Naive thymus-derived CD4-positive, alpha-beta T cell (primary cell): ENCODE measurements at regions not wholly inside any gene's neighbourhood (a gene's known extent, or its start where the extent isn't known, plus 50 kb on each side); places are given as distances from the start of the nearest gene placed in this dataset.

Experiments used
- ATAC-seq: fragments of 150-1000 bp; cut with Tn5 transposase; 2 replicates; pipeline ENCODE4 v1.10.0; 2021; ENCODE audit warnings: mild to moderate bottlenecking, moderate library complexity
- CTCF ChIA-PET: fragments of 350-600 bp; sonication (Branson Sonifier 250); formaldehyde crosslinking; loops from one replicate; lab custom pipeline; 2021; ENCODE audit warnings: antibody characterized with exemption; lab: Charles Lee
- POLR2A ChIA-PET: fragments of 350-600 bp; sonication (Branson Sonifier 250); formaldehyde crosslinking; loops from one replicate; lab custom pipeline; 2021; ENCODE audit warnings: antibody characterized with exemption, inconsistent platforms; lab: Charles Lee
- DNase-seq, 9 donors: peaks; one replicate each; pipeline versions ENCODE4 v3.0.0 to v3.0.0-alpha.2; 2020 to 2022; ENCODE audit warnings: mixed read lengths in 1 of 9
- H3K27ac ChIP-seq: one replicate; pipeline ENCODE4 v1.7.0; 2013; ENCODE audit warnings: mild to moderate bottlenecking, low read depth, low read length, moderate library complexity
- H3K27me3 ChIP-seq, 2 donors: one replicate each; pipeline ENCODE4 v1.7.0; 2013; ENCODE audit warnings: low read length in 2 of 2, mild to moderate bottlenecking in 2 of 2, moderate library complexity in 2 of 2; ENCODE audit not compliant: control insufficient read depth in 2 of 2, insufficient read depth in 2 of 2
- H3K36me3 ChIP-seq, 3 experiments: 1 replicate in 2 of 3; 2 replicates in 1 of 3; pipeline ENCODE4 v1.7.0; 2013; ENCODE audit warnings: low read length in 3 of 3, mild to moderate bottlenecking in 3 of 3, moderate library complexity in 1 of 3; ENCODE audit not compliant: insufficient read depth in 3 of 3, control insufficient read depth in 2 of 3
- H3K4me1 ChIP-seq, 2 donors: one replicate each; pipeline ENCODE4 v1.7.0; 2013; ENCODE audit warnings: low read length in 2 of 2, mild to moderate bottlenecking in 2 of 2, moderate library complexity in 1 of 2; ENCODE audit not compliant: control insufficient read depth in 2 of 2, insufficient read depth in 2 of 2
- H3K4me3 ChIP-seq: 2 replicates; pipeline ENCODE4 v1.7.0; 2013; ENCODE audit warnings: mild to moderate bottlenecking, low read length
- H3K9me3 ChIP-seq, 3 experiments: 1 replicate in 2 of 3; 2 replicates in 1 of 3; pipeline ENCODE4 v1.7.0; 2013; ENCODE audit warnings: low read length in 3 of 3; ENCODE audit not compliant: control insufficient read depth in 2 of 3
- H3K27ac Mint-ChIP-seq, 9 donors: one replicate each; pipeline ENCODE4 v1.8.0; 2020 to 2022; ENCODE audit warnings: mixed read lengths in 9 of 9, mild to moderate bottlenecking in 8 of 9, moderate library complexity in 5 of 9, inconsistent platforms in 2 of 9
- H3K27me3 Mint-ChIP-seq, 5 donors: one replicate each; pipeline ENCODE4 v1.8.0; 2021 to 2022; ENCODE audit warnings: mixed read lengths in 5 of 5, mild to moderate bottlenecking in 1 of 5
- H3K36me3 Mint-ChIP-seq, 5 donors: one replicate each; pipeline ENCODE4 v1.8.0; 2020 to 2022; ENCODE audit warnings: mixed read lengths in 5 of 5, mild to moderate bottlenecking in 3 of 5, inconsistent platforms in 1 of 5
- H3K4me1 Mint-ChIP-seq, 7 donors: one replicate each; pipeline ENCODE4 v1.8.0; 2020 to 2022; ENCODE audit warnings: mixed read lengths in 7 of 7, mild to moderate bottlenecking in 3 of 7, inconsistent platforms in 1 of 7
- H3K4me3 Mint-ChIP-seq, 10 donors: one replicate each; pipeline ENCODE4 v1.8.0; 2020 to 2022; ENCODE audit warnings: mild to moderate bottlenecking in 10 of 10, mixed read lengths in 10 of 10, moderate library complexity in 6 of 10, inconsistent platforms in 2 of 10
- H3K9me3 Mint-ChIP-seq, 11 donors: one replicate each; pipeline ENCODE4 v1.8.0; 2020 to 2022; ENCODE audit warnings: mixed read lengths in 11 of 11, mild to moderate bottlenecking in 4 of 11, inconsistent platforms in 1 of 11, moderate library complexity in 1 of 11
- intact Hi-C, 2 donors: fragments of 100-400 bp; cut with micrococcal nuclease; formaldehyde crosslinking; loops; one replicate each; pipeline ENCODE4 v1.15.1; 2023

DNA sequence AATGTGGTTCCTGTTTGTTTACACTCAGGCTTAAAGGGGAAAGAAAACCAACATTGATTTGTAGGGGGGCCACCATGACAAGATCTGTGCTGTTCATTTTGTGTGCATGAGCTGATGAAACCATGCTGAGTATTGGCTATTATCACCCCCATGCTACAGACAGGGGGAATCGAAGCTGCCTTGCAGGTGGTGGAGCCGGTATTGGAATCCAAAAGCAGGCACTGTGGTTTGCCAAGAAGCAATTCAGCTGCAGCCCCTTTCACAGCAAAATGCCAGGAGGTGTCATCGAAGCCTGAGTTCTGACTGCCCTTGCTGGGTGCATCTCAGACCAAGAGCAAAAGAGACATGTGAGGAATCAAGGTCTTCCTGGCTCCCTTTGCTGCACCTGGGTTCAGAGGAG lies 221.9 kb downstream of the UXS1 start:
- Mint-ChIP-seq H3K36me3 (no peaks in the 10 kb centered on the region), H3K4me1 (peaks cover 12 to 86% (median 52%) of the 10 kb centered on the region in 7 donors), H3K4me3 (peak overlapping the region in 6 of 10 donors; percentile 26 to 42 (median 38)), H3K27ac (peak overlapping the region in 4 of 9 donors; percentile 48 to 60 (median 56)), H3K27me3 (peaks cover 0 to 2% (median 0%) of the 10 kb centered on the region in 5 donors), H3K9me3 (peaks cover 0 to 3% (median 0%) of the 10 kb centered on the region in 11 donors)
- ChIA-PET POLR2A (interaction anchor here (0.7 kb wide), 1 partner anchor 43 kb away, joined by 3 read pairs; no protein-coding TSS in a partner anchor), CTCF (interaction anchor here (0.8 kb wide), 1 partner anchor 112 kb away, joined by 4 read pairs; no protein-coding TSS in a partner anchor)
- ATAC-seq: no peak
- intact Hi-C loops: loop anchor here in 1 of 2 donors (5.0 kb wide), 1 partner anchor 85 kb away; no protein-coding TSS in a partner anchor
- no peaks in the 10 kb centered on the region for H3K27me3 ChIP-seq
- no peak overlapping the region for H3K27ac ChIP-seq
- H3K4me1 ChIP-seq: peaks cover 0 to 40% of the 10 kb centered on the region in 2 donors
- H3K9me3 ChIP-seq: no peaks in the 10 kb centered on the region
- DNase-seq: no peak
- no peaks in the 10 kb centered on the region for H3K36me3 ChIP-seq
- no peak overlapping the region for H3K4me3 ChIP-seq

GRCh38 chr2:105969552-105969951 lies 224.5 kb downstream of the UXS1 start:
- no peak for ATAC-seq
- H3K27me3 Mint-ChIP-seq: peaks cover 0 to 2% (median 0%) of the 10 kb centered on the region in 5 donors
- intact Hi-C loops: loop anchor here (2.0 to 5.0 kb wide), 2 partner anchors 33 to 393 kb away; no protein-coding TSS in a partner anchor
- H3K27me3 ChIP-seq: no peaks in the 10 kb centered on the region
- H3K27ac Mint-ChIP-seq: no peak overlapping the region
- H3K9me3 Mint-ChIP-seq: peaks cover 0 to 3% (median 0%) of the 10 kb centered on the region in 11 donors
- H3K4me3 Mint-ChIP-seq: no peak overlapping the region
- H3K4me3 ChIP-seq: no peak overlapping the region
- peaks cover 0 to 27% of the 10 kb centered on the region in 2 donors for H3K4me1 ChIP-seq
- ChIA-PET POLR2A (interaction anchor here (0.5 kb wide), 1 partner anchor 160 kb away, joined by 4 read pairs; no protein-coding TSS in a partner anchor), CTCF (no interaction called here)
- no peaks in the 10 kb centered on the region for H3K36me3 Mint-ChIP-seq
- H3K9me3 ChIP-seq: no peaks in the 10 kb centered on the region
- H3K27ac ChIP-seq: no peak overlapping the region
- peaks cover 8 to 61% (median 37%) of the 10 kb centered on the region in 7 donors for H3K4me1 Mint-ChIP-seq
- no peak for DNase-seq
- H3K36me3 ChIP-seq: no peaks in the 10 kb centered on the region

- Histone ChIP-seq H3K4me1 (no peaks in the 10 kb centered on the region), H3K9me3 (no peaks in the 10 kb centered on the region), H3K27ac (no peak overlapping the region), H3K36me3 (no peaks in the 10 kb centered on the region), H3K27me3 (no peaks in the 10 kb centered on the region), H3K4me3 (no peak overlapping the region)
- ChIA-PET CTCF (no interaction called here), POLR2A (interaction anchor here (1.2 kb wide), 1 partner anchor 18 kb away, joined by 3 read pairs; no protein-coding TSS in a partner anchor)
- Mint-ChIP-seq H3K27me3 (peaks cover 0 to 8% (median 0%) of the 10 kb centered on the region in 5 donors), H3K4me3 (no peak overlapping the region), H3K4me1 (peaks cover 0 to 33% (median 18%) of the 10 kb centered on the region in 7 donors), H3K9me3 (peaks cover 0 to 4% (median 2%) of the 10 kb centered on the region in 11 donors), H3K27ac (peak overlapping the region in 1 of 9 donors; percentile 2), H3K36me3 (no peaks in the 10 kb centered on the region)
- DNase-seq: no peak
- intact Hi-C loops: no loop called here
- no peak for ATAC-seq
Measured at GRCh38 chr2:105962221-105962620, 217.5 kb downstream of the NCK2 start.

DNA sequence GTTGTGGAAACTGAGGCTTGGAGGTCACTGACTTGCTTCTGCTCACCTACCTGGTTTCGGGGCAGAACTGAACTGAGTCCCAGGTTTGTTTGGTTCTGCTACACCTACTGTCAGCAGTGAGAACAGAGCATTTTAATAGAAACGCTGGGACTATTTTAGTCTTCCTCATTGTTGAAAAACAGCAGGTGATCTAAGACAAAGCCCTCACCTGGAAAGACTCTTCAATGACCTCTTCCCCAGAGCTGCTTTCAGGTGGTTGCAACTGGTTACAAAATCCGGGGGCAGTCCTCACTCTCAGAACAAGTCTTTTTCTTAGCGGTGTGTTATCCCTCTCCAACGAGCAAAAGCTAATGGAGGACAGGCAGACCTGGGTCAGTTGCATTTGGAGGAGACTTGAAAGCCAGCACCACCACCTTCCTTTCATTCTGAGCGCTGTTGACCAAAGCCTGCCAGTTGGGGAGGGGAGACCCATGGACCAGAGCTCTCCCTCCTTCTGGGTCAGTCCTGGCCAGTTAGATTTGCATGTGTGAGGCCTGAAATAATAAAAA lies 217.0 kb downstream of the NCK2 start:
- no peaks in the 10 kb centered on the region for H3K36me3 ChIP-seq
- DNase-seq (no peak), ATAC-seq (no peak)
- H3K4me1 ChIP-seq: no peaks in the 10 kb centered on the region
- ChIA-PET POLR2A (interaction anchor here (0.9 to 1.2 kb wide), 2 partner anchors 17 to 289 kb away, joined by 3 read pairs; no protein-coding TSS in a partner anchor), CTCF (no interaction called here)
- Mint-ChIP-seq H3K4me1 (peaks cover 0 to 36% (median 21%) of the 10 kb centered on the region in 7 donors), H3K9me3 (peaks cover 0 to 4% (median 2%) of the 10 kb centered on the region in 11 donors), H3K27ac (no peak overlapping the region), H3K4me3 (no peak overlapping the region), H3K27me3 (peaks cover 0 to 8% (median 0%) of the 10 kb centered on the region in 5 donors), H3K36me3 (no peaks in the 10 kb centered on the region)
- H3K27ac ChIP-seq: no peak overlapping the region
- no peaks in the 10 kb centered on the region for H3K9me3 ChIP-seq
- H3K4me3 ChIP-seq: no peak overlapping the region
- intact Hi-C loops: no loop called here
- no peaks in the 10 kb centered on the region for H3K27me3 ChIP-seq

- Mint-ChIP-seq H3K9me3 (peaks cover 0 to 4% (median 3%) of the 10 kb centered on the region in 11 donors), H3K27ac (peak overlapping the region in 3 of 9 donors; percentile 6 to 14 (median 12)), H3K4me1 (peaks cover 7 to 54% (median 43%) of the 10 kb centered on the region in 7 donors), H3K27me3 (peaks cover 0 to 11% (median 0%) of the 10 kb centered on the region in 5 donors), H3K4me3 (no peak overlapping the region), H3K36me3 (no peaks in the 10 kb centered on the region)
- Histone ChIP-seq H3K9me3 (no peaks in the 10 kb centered on the region), H3K4me3 (no peak overlapping the region), H3K4me1 (peaks cover 0 to 9% of the 10 kb centered on the region in 2 donors), H3K36me3 (no peaks in the 10 kb centered on the region), H3K27me3 (no peaks in the 10 kb centered on the region), H3K27ac (no peak overlapping the region)
- ATAC-seq (no peak), DNase-seq (no peak)
- POLR2A ChIA-PET: no interaction called here
- CTCF ChIA-PET: no interaction called here
- intact Hi-C loops: loop anchor here in 1 of 2 donors (10.0 kb wide), 1 partner anchor 385 kb away; no protein-coding TSS in a partner anchor
Measured at GRCh38 chr2:105959357-105959756, 214.6 kb downstream of the NCK2 start.

DNA sequence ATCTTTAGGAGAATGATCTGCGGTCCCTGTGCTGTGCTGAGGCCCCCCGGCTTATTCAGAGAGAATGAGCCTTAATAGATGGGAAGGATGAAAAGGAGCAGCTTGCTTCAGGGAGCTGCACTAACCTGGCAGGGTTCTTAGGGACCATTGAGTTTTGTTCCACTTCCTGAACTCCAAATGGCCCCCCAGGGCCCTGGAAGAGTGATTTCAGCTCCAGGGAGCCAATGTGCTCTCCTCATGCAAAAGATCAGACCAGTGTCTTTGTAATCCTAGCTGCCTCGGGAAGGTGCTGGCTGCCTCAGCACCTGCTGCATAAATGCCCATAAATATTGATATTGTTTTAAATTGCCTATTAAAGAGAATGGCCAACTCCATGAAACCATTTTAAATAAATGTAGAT lies 210.2 kb downstream of the NCK2 start:
- Mint-ChIP-seq H3K9me3 (peaks cover 0 to 4% (median 3%) of the 10 kb centered on the region in 11 donors), H3K27me3 (peaks cover 0 to 7% (median 0%) of the 10 kb centered on the region in 5 donors), H3K4me3 (peak overlapping the region in 2 of 10 donors; percentile 48 to 61), H3K4me1 (peaks cover 30 to 87% (median 77%) of the 10 kb centered on the region in 7 donors), H3K27ac (peak overlapping the region in 1 of 9 donors; percentile 64), H3K36me3 (no peaks in the 10 kb centered on the region)
- H3K4me3 ChIP-seq: no peak overlapping the region
- no peak overlapping the region for H3K27ac ChIP-seq
- no peaks in the 10 kb centered on the region for H3K27me3 ChIP-seq
- no peaks in the 10 kb centered on the region for H3K9me3 ChIP-seq
- DNase-seq (no peak), ATAC-seq (no peak)
- intact Hi-C loops: loop anchor here in 1 of 2 donors (5.0 to 10.0 kb wide), 3 partner anchors 58 to 380 kb away; no protein-coding TSS in a partner anchor
- ChIA-PET CTCF (interaction anchor here (0.5 to 1.1 kb wide), 2 partner anchors 22 to 98 kb away, joined by 3 read pairs; no protein-coding TSS in a partner anchor), POLR2A (interaction anchor here (0.8 kb wide), 1 partner anchor 12 kb away, joined by 3 read pairs; no protein-coding TSS in a partner anchor)
- H3K36me3 ChIP-seq: no peaks in the 10 kb centered on the region
- H3K4me1 ChIP-seq: peaks cover 5 to 47% of the 10 kb centered on the region in 2 donors
